WTC11 (cell line): ENCODE measurements at regions not wholly inside any gene's neighbourhood (a gene's known extent, or its start where the extent isn't known, plus 50 kb on each side); places are given as distances from the start of the nearest gene placed in this dataset.

Source experiments
- ATAC-seq: fragments of 200-7000 bp; cut with Tn5 transposase; 2 replicates; pipeline ENCODE4 v1.10.0; 2021; ENCODE audit warnings: mild to moderate bottlenecking, moderate library complexity
- CTCF ChIA-PET: fragments of 300-600 bp; sonication (Branson Sonifier 250); formaldehyde crosslinking; loops from one replicate; lab custom pipeline; 2021; ENCODE audit warnings: antibody characterized with exemption; lab: Charles Lee
- POLR2A ChIA-PET: fragments of 350-600 bp; sonication (Branson Sonifier 250); formaldehyde crosslinking; loops from one replicate; lab custom pipeline; 2021; ENCODE audit warnings: antibody characterized with exemption; lab: Charles Lee
- DNase-seq: peaks from one replicate; pipeline ENCODE4 v3.0.0; 2021; ENCODE audit warnings: low spot score
- H3K27ac Mint-ChIP-seq: 2 replicates; pipeline ENCODE4 v1.8.0; 2021; ENCODE audit warnings: mixed read lengths
- H3K27me3 Mint-ChIP-seq: 2 replicates; pipeline ENCODE4 v1.8.0; 2021; ENCODE audit warnings: low read depth, mild to moderate bottlenecking, moderate library complexity, mixed read lengths
- H3K36me3 Mint-ChIP-seq: 2 replicates; pipeline ENCODE4 v1.8.0; 2021; ENCODE audit warnings: mixed read lengths
- H3K4me1 Mint-ChIP-seq: 2 replicates; pipeline ENCODE4 v1.8.0; 2022; ENCODE audit warnings: mixed read lengths
- H3K4me3 Mint-ChIP-seq: 2 replicates; pipeline ENCODE4 v1.8.0; 2021; ENCODE audit warnings: mild to moderate bottlenecking, moderate library complexity, mixed read lengths
- H3K9me3 Mint-ChIP-seq: 2 replicates; pipeline ENCODE4 v1.8.0; 2021; ENCODE audit warnings: mixed read lengths
- CREB1 ChIP-seq: sonication (generic); formaldehyde crosslinking; IDR thresholded peaks from 2 replicates; pipeline ENCODE4 v1.8.0; 2023; ENCODE audit warnings: mild to moderate bottlenecking, missing genetic modification reagents
- EMX1 ChIP-seq: fragments of 250-450 bp; sonication (Bioruptor Pico); IDR thresholded peaks from 2 replicates; pipeline ENCODE4 v1.8.0; 2021; ENCODE audit warnings: mild to moderate bottlenecking
- FOXK1 ChIP-seq: sonication (generic); formaldehyde crosslinking; IDR thresholded peaks from 2 replicates; pipeline ENCODE4 v1.8.0; 2022; ENCODE audit warnings: mild to moderate bottlenecking, moderate library complexity, missing genetic modification reagents
- FOXP1 ChIP-seq: sonication (generic); formaldehyde crosslinking; IDR thresholded peaks from 2 replicates; pipeline ENCODE4 v1.8.0; 2022; ENCODE audit warnings: missing genetic modification reagents, mild to moderate bottlenecking, moderate library complexity, borderline replicate concordance
- GTF2I ChIP-seq: fragments of 250-450 bp; sonication (Bioruptor Pico); conservative IDR thresholded peaks from 2 replicates; pipeline ENCODE4 v1.4.0; 2021; ENCODE audit warnings: mild to moderate bottlenecking
- KAT7 ChIP-seq: sonication (generic); formaldehyde crosslinking; IDR thresholded peaks from 2 replicates; pipeline ENCODE4 v1.8.1; 2023; ENCODE audit warnings: missing genetic modification reagents, mild to moderate bottlenecking, borderline replicate concordance
- NFATC4 ChIP-seq: fragments of 250-450 bp; sonication (Bioruptor Pico); IDR thresholded peaks from 2 replicates; pipeline ENCODE4 v1.9.0; 2021; ENCODE audit warnings: mild to moderate bottlenecking
- NR3C1 ChIP-seq: sonication (generic); formaldehyde crosslinking; conservative IDR thresholded peaks from 2 replicates; pipeline ENCODE4 v1.8.1; 2023; ENCODE audit warnings: low read depth, mild to moderate bottlenecking, missing genetic modification reagents
- OVOL2 ChIP-seq: fragments of 250-450 bp; sonication (Bioruptor Pico); IDR thresholded peaks from 2 replicates; pipeline ENCODE4 v1.9.0; 2021; ENCODE audit warnings: mild to moderate bottlenecking, borderline replicate concordance
- RELA ChIP-seq: sonication (generic); formaldehyde crosslinking; IDR thresholded peaks from 2 replicates; pipeline ENCODE4 v1.8.1; 2022; ENCODE audit warnings: missing genetic modification reagents, mild to moderate bottlenecking, borderline replicate concordance
- SMAD4 ChIP-seq: sonication (generic); formaldehyde crosslinking; IDR thresholded peaks from 2 replicates; pipeline ENCODE4 v1.8.0; 2022; ENCODE audit warnings: mild to moderate bottlenecking, missing genetic modification reagents
- SP1 ChIP-seq: sonication (generic); formaldehyde crosslinking; conservative IDR thresholded peaks from 2 replicates; pipeline ENCODE4 v1.8.1; 2022; ENCODE audit warnings: missing genetic modification reagents
- TEAD1 ChIP-seq: sonication (generic); formaldehyde crosslinking; IDR thresholded peaks from 2 replicates; pipeline ENCODE4 v1.8.0; 2022; ENCODE audit warnings: mild to moderate bottlenecking, missing genetic modification reagents
- TP53 ChIP-seq: sonication (generic); formaldehyde crosslinking; IDR thresholded peaks from 2 replicates; pipeline ENCODE4 v1.8.1; 2023; ENCODE audit warnings: mild to moderate bottlenecking, missing genetic modification reagents
- ZNF423 ChIP-seq: fragments of 250-450 bp; sonication (Bioruptor Pico); IDR thresholded peaks from 2 replicates; pipeline ENCODE4 v2.1.2; 2022; ENCODE audit warnings: mild to moderate bottlenecking, moderate library complexity
- TF ChIP-seq, protein P1 (sequence below): sonication (generic); formaldehyde crosslinking; IDR thresholded peaks from 2 replicates; pipeline ENCODE4 v1.8.1; 2023; ENCODE audit warnings: mild to moderate bottlenecking, moderate library complexity, missing genetic modification reagents
- TF ChIP-seq, protein P2 (sequence below): fragments of 250-450 bp; sonication (Bioruptor Pico); IDR thresholded peaks from 2 replicates; pipeline ENCODE4 v1.8.0; 2021; ENCODE audit warnings: mild to moderate bottlenecking
- TF ChIP-seq, protein P3 (sequence below): fragments of 250-450 bp; sonication (Bioruptor Pico); IDR thresholded peaks from 2 replicates; pipeline ENCODE4 v2.1.2; 2022; ENCODE audit warnings: mild to moderate bottlenecking, moderate library complexity
- TF ChIP-seq, protein P4 (sequence below): sonication (generic); formaldehyde crosslinking; IDR thresholded peaks from 2 replicates; pipeline ENCODE4 v1.8.0; 2022; ENCODE audit warnings: missing genetic modification reagents
- TF ChIP-seq, protein P5 (sequence below): fragments of 250-450 bp; sonication (Bioruptor Pico); IDR thresholded peaks from 2 replicates; pipeline ENCODE4 v1.9.0; 2021; ENCODE audit warnings: mild to moderate bottlenecking
- TF ChIP-seq, protein P6 (sequence below): sonication (generic); formaldehyde crosslinking; conservative IDR thresholded peaks from 2 replicates; pipeline ENCODE4 v1.8.1; 2022; ENCODE audit warnings: mild to moderate bottlenecking, missing genetic modification reagents

DNA sequence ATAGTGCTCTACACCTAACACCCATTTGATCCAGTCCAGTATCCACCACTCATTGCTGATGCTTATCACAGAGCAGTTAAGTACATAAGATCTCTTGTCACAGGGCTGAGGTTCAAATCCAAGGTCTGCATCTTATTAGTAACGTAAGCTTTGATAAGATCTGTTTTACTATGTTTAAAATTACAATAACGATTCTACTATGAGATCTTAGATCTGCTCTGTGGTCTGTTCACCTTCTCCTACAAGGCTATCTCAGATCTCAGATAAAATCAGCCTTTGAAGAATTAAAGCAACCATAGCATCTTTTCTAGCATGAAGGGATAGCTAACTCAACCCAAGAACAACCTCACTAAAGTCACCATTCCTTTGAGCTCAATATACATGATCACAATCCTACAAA lies 431.0 kb upstream of the RORB start (continued):
- TF ChIP-seq RELA = no peak
- TF ChIP-seq GTF2I = no peak
- no peak for TF ChIP-seq CREB1
- TF ChIP-seq, protein P1, sequence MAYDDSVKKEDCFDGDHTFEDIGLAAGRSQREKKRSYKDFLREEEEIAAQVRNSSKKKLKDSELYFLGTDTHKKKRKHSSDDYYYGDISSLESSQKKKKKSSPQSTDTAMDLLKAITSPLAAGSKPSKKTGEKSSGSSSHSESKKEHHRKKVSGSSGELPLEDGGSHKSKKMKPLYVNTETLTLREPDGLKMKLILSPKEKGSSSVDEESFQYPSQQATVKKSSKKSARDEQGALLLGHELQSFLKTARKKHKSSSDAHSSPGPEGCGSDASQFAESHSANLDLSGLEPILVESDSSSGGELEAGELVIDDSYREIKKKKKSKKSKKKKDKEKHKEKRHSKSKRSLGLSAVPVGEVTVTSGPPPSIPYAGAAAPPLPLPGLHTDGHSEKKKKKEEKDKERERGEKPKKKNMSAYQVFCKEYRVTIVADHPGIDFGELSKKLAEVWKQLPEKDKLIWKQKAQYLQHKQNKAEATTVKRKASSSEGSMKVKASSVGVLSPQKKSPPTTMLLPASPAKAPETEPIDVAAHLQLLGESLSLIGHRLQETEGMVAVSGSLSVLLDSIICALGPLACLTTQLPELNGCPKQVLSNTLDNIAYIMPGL (CRISPR knock-in tag) = no peak
- no peak for TF ChIP-seq EMX1 (CRISPR knock-in tag)

DNA sequence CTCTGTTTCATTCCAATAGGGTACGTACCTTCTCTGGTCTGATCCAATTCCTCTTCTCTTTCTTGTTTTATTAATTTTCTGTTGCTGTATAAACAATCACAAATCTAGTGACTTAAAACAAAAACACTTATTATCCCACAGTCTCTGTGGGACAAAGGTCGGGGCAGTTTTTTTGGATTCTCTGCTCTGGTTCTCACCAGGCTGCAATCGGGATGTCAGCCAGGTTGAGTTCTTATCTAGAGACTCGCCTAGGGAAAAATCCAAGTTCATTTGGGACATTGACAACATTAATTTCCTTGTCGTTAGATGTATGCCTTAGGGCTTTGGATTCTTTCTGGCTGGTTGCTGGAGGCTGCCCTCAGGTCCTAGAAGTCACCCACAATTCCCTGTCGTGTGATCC lies 430.5 kb upstream of the RORB start:
- POLR2A ChIA-PET = no interaction called here
- no peak for DNase-seq
- CTCF ChIA-PET = no interaction called here
- Mint-ChIP-seq H3K4me1 (no peaks in the 10 kb centered on the region; the same call in 1 of the 2 replicates), H3K9me3 (peaks cover 30% of the 10 kb centered on the region), H3K27me3 (no peaks in the 10 kb centered on the region; the same call in 1 of the 2 replicates)
- no peak for ATAC-seq
- TF ChIP-seq OVOL2 (no peak), EMX1 (CRISPR knock-in tag) (no peak), KAT7 (CRISPR knock-in tag) (no peak), TEAD1 (CRISPR knock-in tag) (no peak), ZNF423 (CRISPR knock-in tag) (no peak), TP53 (CRISPR knock-in tag) (no peak), SMAD4 (CRISPR knock-in tag) (no peak), FOXK1 (no peak), NR3C1 (no peak), CREB1 (no peak), NFATC4 (CRISPR knock-in tag) (no peak), FOXP1 (CRISPR knock-in tag) (no peak), SP1 (CRISPR knock-in tag) (no peak)
- TF ChIP-seq, protein P2, sequence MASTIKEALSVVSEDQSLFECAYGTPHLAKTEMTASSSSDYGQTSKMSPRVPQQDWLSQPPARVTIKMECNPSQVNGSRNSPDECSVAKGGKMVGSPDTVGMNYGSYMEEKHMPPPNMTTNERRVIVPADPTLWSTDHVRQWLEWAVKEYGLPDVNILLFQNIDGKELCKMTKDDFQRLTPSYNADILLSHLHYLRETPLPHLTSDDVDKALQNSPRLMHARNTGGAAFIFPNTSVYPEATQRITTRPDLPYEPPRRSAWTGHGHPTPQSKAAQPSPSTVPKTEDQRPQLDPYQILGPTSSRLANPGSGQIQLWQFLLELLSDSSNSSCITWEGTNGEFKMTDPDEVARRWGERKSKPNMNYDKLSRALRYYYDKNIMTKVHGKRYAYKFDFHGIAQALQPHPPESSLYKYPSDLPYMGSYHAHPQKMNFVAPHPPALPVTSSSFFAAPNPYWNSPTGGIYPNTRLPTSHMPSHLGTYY (CRISPR knock-in tag) = no peak
- TF ChIP-seq, protein P3, sequence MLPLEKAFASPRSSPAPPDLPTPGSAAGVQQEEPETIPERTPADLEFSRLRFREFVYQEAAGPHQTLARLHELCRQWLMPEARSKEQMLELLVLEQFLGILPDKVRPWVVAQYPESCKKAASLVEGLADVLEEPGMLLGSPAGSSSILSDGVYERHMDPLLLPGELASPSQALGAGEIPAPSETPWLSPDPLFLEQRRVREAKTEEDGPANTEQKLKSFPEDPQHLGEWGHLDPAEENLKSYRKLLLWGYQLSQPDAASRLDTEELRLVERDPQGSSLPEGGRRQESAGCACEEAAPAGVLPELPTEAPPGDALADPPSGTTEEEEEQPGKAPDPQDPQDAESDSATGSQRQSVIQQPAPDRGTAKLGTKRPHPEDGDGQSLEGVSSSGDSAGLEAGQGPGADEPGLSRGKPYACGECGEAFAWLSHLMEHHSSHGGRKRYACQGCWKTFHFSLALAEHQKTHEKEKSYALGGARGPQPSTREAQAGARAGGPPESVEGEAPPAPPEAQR (CRISPR knock-in tag) = no peak
- TF ChIP-seq, protein P4, sequence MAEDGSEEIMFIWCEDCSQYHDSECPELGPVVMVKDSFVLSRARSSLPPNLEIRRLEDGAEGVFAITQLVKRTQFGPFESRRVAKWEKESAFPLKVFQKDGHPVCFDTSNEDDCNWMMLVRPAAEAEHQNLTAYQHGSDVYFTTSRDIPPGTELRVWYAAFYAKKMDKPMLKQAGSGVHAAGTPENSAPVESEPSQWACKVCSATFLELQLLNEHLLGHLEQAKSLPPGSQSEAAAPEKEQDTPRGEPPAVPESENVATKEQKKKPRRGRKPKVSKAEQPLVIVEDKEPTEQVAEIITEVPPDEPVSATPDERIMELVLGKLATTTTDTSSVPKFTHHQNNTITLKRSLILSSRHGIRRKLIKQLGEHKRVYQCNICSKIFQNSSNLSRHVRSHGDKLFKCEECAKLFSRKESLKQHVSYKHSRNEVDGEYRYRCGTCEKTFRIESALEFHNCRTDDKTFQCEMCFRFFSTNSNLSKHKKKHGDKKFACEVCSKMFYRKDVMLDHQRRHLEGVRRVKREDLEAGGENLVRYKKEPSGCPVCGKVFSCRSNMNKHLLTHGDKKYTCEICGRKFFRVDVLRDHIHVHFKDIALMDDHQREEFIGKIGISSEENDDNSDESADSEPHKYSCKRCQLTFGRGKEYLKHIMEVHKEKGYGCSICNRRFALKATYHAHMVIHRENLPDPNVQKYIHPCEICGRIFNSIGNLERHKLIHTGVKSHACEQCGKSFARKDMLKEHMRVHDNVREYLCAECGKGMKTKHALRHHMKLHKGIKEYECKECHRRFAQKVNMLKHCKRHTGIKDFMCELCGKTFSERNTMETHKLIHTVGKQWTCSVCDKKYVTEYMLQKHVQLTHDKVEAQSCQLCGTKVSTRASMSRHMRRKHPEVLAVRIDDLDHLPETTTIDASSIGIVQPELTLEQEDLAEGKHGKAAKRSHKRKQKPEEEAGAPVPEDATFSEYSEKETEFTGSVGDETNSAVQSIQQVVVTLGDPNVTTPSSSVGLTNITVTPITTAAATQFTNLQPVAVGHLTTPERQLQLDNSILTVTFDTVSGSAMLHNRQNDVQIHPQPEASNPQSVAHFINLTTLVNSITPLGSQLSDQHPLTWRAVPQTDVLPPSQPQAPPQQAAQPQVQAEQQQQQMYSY (CRISPR knock-in tag) = no peak
- TF ChIP-seq, protein P5, sequence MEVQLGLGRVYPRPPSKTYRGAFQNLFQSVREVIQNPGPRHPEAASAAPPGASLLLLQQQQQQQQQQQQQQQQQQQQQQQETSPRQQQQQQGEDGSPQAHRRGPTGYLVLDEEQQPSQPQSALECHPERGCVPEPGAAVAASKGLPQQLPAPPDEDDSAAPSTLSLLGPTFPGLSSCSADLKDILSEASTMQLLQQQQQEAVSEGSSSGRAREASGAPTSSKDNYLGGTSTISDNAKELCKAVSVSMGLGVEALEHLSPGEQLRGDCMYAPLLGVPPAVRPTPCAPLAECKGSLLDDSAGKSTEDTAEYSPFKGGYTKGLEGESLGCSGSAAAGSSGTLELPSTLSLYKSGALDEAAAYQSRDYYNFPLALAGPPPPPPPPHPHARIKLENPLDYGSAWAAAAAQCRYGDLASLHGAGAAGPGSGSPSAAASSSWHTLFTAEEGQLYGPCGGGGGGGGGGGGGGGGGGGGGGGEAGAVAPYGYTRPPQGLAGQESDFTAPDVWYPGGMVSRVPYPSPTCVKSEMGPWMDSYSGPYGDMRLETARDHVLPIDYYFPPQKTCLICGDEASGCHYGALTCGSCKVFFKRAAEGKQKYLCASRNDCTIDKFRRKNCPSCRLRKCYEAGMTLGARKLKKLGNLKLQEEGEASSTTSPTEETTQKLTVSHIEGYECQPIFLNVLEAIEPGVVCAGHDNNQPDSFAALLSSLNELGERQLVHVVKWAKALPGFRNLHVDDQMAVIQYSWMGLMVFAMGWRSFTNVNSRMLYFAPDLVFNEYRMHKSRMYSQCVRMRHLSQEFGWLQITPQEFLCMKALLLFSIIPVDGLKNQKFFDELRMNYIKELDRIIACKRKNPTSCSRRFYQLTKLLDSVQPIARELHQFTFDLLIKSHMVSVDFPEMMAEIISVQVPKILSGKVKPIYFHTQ (CRISPR knock-in tag) = no peak
- TF ChIP-seq, protein P6, sequence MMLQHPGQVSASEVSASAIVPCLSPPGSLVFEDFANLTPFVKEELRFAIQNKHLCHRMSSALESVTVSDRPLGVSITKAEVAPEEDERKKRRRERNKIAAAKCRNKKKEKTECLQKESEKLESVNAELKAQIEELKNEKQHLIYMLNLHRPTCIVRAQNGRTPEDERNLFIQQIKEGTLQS (CRISPR knock-in tag) = no peak
- TF ChIP-seq, all 79 proteins: peak for 0
- peaks cover 37% of the 10 kb centered on the region for H3K36me3 Mint-ChIP-seq
- H3K4me3 Mint-ChIP-seq = no peak overlapping the region
- no peak overlapping the region for H3K27ac Mint-ChIP-seq
